ENCODE measurements at regions not wholly inside any gene's neighbourhood (a gene's known extent, or its start where the extent isn't known, plus 50 kb on each side); places are given as distances from the start of the nearest gene placed in this dataset.

GRCh38 chr7:27399791-27400567, 157.4 kb downstream of the EVX1 start:
- Histone ChIP-seq H3K9me3 (no peaks in the 10 kb centered on the region), H3K36me3 (no peaks in the 10 kb centered on the region), H3K27ac (no peak overlapping the region), H3K4me3 (no peak overlapping the region), H3K27me3 (no peaks in the 10 kb centered on the region), H3K4me1 (no peaks in the 10 kb centered on the region)
- no peak for DNase-seq (ENCODE audit: low spot score in 2 of 2)
- intact Hi-C loops (cut with DNase I) = no loop called here
- no peak for TF ChIP-seq CTCF (IDR thresholded peaks at IDR 0.05)

- Histone ChIP-seq H3K4me3 (no peak overlapping the region), H3K4me1 (no peaks in the 10 kb centered on the region), H3K9me3 (no peaks in the 10 kb centered on the region), H3K36me3 (no peaks in the 10 kb centered on the region), H3K27ac (no peak overlapping the region), H3K27me3 (no peaks in the 10 kb centered on the region)
- intact Hi-C loops (cut with DNase I) = no loop called here
- no peak for TF ChIP-seq CTCF (IDR thresholded peaks at IDR 0.05)
- DNase-seq (ENCODE audit: low spot score in 2 of 2) = no peak
Observed at GRCh38 chr7:27405780-27406179, 163.2 kb downstream of the EVX1 start.

GRCh38 chr7:27409311-27409710, 166.7 kb downstream of the EVX1 start:
- no peaks in the 10 kb centered on the region for H3K36me3 ChIP-seq
- no peaks in the 10 kb centered on the region for H3K27me3 ChIP-seq
- DNase-seq (ENCODE audit: low spot score in 2 of 2) = no peak
- no peaks in the 10 kb centered on the region for H3K9me3 ChIP-seq
- no peak overlapping the region for H3K4me3 ChIP-seq
- intact Hi-C loops (cut with DNase I) = no loop called here
- no peaks in the 10 kb centered on the region for H3K4me1 ChIP-seq
- TF ChIP-seq CTCF (IDR thresholded peaks at IDR 0.05) = no peak
- no peak overlapping the region for H3K27ac ChIP-seq

- Histone ChIP-seq H3K36me3 (no peaks in the 10 kb centered on the region), H3K9me3 (no peaks in the 10 kb centered on the region), H3K27me3 (no peaks in the 10 kb centered on the region), H3K4me3 (no peak overlapping the region), H3K27ac (no peak overlapping the region), H3K4me1 (no peaks in the 10 kb centered on the region)
- TF ChIP-seq CTCF (IDR thresholded peaks at IDR 0.05) = no peak
- intact Hi-C loops (cut with DNase I) = no loop called here
- DNase-seq (ENCODE audit: low spot score in 2 of 2) = no peak
Observed at GRCh38 chr7:27409776-27410175, 167.2 kb downstream of the EVX1 start.

- Histone ChIP-seq H3K9me3 (no peaks in the 10 kb centered on the region), H3K4me3 (no peak overlapping the region), H3K27ac (no peak overlapping the region), H3K27me3 (no peaks in the 10 kb centered on the region), H3K36me3 (no peaks in the 10 kb centered on the region), H3K4me1 (no peaks in the 10 kb centered on the region)
- no peak for DNase-seq (ENCODE audit: low spot score in 2 of 2)
- intact Hi-C loops (cut with DNase I) = no loop called here
- TF ChIP-seq CTCF (IDR thresholded peaks at IDR 0.05) = no peak
Observed at GRCh38 chr7:27410812-27411544, 168.4 kb downstream of the EVX1 start.
